ENCODE measurements at regions not wholly inside any gene's neighbourhood (a gene's known extent, or its start where the extent isn't known, plus 50 kb on each side); places are given as distances from the start of the nearest gene placed in this dataset.

- POLR2A ChIA-PET = no interaction called here
- no peak overlapping the region for H3K9ac ChIP-seq
- DNase-seq = no peak
- no peaks in the 10 kb centered on the region for H3K9me2 ChIP-seq
- H3K79me2 ChIP-seq (ENCODE audit: insufficient read depth) = no peaks in the 10 kb centered on the region
- no peaks in the 10 kb centered on the region for H3F3A ChIP-seq (replicated peaks; ENCODE audit: insufficient read depth)
- no peak overlapping the region for H3K4me2 ChIP-seq
- H3K36me3 ChIP-seq (replicated peaks in 1 of 2; ENCODE audit: control insufficient read depth in 1 of 2, insufficient read depth in 2 of 2, low read length in 1 of 2) = no peaks in the 10 kb centered on the region
- no peak overlapping the region for H3K4me3 ChIP-seq (ENCODE audit: low read depth in 2 of 2, low read length in 1 of 2)
- TF ChIP-seq MXI1 (IDR thresholded peaks at IDR 0.05; ENCODE audit: low read depth, low read length) = no peak
- TF ChIP-seq REST (IDR thresholded peaks at IDR 0.05; ENCODE audit: low read depth, low read length) = no peak
- no peak for TF ChIP-seq TAF1 (IDR thresholded peaks at IDR 0.05; ENCODE audit: borderline replicate concordance, low read depth, low read length)
- TF ChIP-seq RFX5 (IDR thresholded peaks at IDR 0.05; ENCODE audit: low read length) = no peak
- TF ChIP-seq IRF3 (IDR thresholded peaks at IDR 0.05; ENCODE audit: low read depth, low read length) = no peak
- TF ChIP-seq FOXJ3 (CRISPR knock-in tag; IDR thresholded peaks at IDR 0.05) = no peak
- no peak for TF ChIP-seq CHD2 (IDR thresholded peaks at IDR 0.05; ENCODE audit: low read length, partially characterized antibody)
- TF ChIP-seq ELF1 (IDR thresholded peaks at IDR 0.05) = no peak
- TF ChIP-seq MAX (IDR thresholded peaks at IDR 0.05; ENCODE audit: low read depth) = no peak
- TF ChIP-seq PBX3 (IDR thresholded peaks at IDR 0.05) = no peak
- no peak for TF ChIP-seq POLR2AphosphoS5 (IDR thresholded peaks at IDR 0.05; ENCODE audit: low read depth, low read length)
- TF ChIP-seq RCOR1 (IDR thresholded peaks at IDR 0.05; ENCODE audit: low read length) = no peak
- no peak for TF ChIP-seq NFIC (IDR thresholded peaks at IDR 0.05; ENCODE audit: borderline replicate concordance)
- no peak for TF ChIP-seq TEAD4 (IDR thresholded peaks at IDR 0.05; ENCODE audit: borderline replicate concordance, insufficient read depth)
- no peak for TF ChIP-seq EZH2phosphoT487 (IDR thresholded peaks at IDR 0.05; ENCODE audit: borderline replicate concordance, low read depth)
- no peak for TF ChIP-seq JUND (IDR thresholded peaks at IDR 0.05)
- no peak for TF ChIP-seq FOSL2 (IDR thresholded peaks at IDR 0.05; ENCODE audit: borderline replicate concordance, low read depth)
- TF ChIP-seq TCF12 (IDR thresholded peaks at IDR 0.05) = no peak
- no peak for TF ChIP-seq GABPA (IDR thresholded peaks at IDR 0.05; ENCODE audit: low read depth)
- no peak for TF ChIP-seq USF1 (IDR thresholded peaks at IDR 0.05; ENCODE audit: borderline replicate concordance, low read depth)
- H3K4me1 ChIP-seq (ENCODE audit: control insufficient read depth in 1 of 2, insufficient read depth in 2 of 2, low read depth in 1 of 2, low read length in 1 of 2) = peaks cover 0 to 5% of the 10 kb centered on the region in 2 experiments; a peak in 2 of 4 replicates
- CTCF ChIA-PET = no interaction called here
- no peaks in the 10 kb centered on the region for H3K9me3 ChIP-seq
- 65% methylated on average over 7 of the region's 8 CpGs for WGBS (ENCODE audit: low lambda C conversion rate)
- no peaks in the 10 kb centered on the region for H4K20me1 ChIP-seq (ENCODE audit: insufficient read depth)
- H2AFZ ChIP-seq (ENCODE audit: low read depth) = no peak overlapping the region
- no peak overlapping the region for H3K27ac ChIP-seq (ENCODE audit: low read depth in 2 of 2, low read length in 1 of 2)
- H3K27me3 ChIP-seq (ENCODE audit: insufficient read depth) = no peaks in the 10 kb centered on the region
These were observed 108.5 kb upstream of the C14orf180 start for GRCh38 chr14:104471114-104471513.

All from SK-N-SH (cell line).